ENCODE measurements at regions not wholly inside any gene's neighbourhood (a gene's known extent, or its start where the extent isn't known, plus 50 kb on each side); places are given as distances from the start of the nearest gene placed in this dataset.

GRCh38 chr3:109532257-109533216 is 195.2 kb upstream of the DPPA4 start:
- peak; percentile 38 for DNase-seq

GRCh38 chr3:109545746-109546145 is 208.4 kb upstream of the DPPA4 start:
- no peak for DNase-seq

GRCh38 chr3:109548192-109548938 is 211.0 kb upstream of the DPPA4 start:
- DNase-seq, result no peak

GRCh38 chr3:109553591-109554371 is 216.4 kb upstream of the DPPA4 start:
- DNase-seq, result no peak

- DNase-seq, result no peak
Observed at GRCh38 chr3:109559389-109559788, 222.0 kb upstream of the DPPA4 start.

DNA sequence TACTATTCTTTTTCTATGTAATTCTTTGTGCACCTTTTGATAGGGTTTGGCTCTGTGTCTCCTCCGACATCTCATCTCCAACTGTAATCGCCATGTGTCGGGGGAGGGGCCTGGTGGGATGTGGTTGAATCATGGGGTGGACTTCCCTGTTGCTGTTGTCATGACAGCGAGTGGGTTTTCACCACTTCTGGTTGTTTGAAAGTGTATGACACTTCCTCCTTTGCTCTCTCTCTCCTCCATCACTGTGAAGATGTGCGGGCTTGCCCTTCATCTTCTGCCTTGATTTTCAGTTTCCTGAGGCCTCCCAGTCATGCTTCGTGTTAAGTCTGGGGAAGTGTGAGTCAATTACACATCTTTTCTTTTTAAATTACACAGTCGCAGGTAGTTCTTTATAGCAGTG is 225.8 kb upstream of the DPPA4 start:
- no peak for DNase-seq

DNA sequence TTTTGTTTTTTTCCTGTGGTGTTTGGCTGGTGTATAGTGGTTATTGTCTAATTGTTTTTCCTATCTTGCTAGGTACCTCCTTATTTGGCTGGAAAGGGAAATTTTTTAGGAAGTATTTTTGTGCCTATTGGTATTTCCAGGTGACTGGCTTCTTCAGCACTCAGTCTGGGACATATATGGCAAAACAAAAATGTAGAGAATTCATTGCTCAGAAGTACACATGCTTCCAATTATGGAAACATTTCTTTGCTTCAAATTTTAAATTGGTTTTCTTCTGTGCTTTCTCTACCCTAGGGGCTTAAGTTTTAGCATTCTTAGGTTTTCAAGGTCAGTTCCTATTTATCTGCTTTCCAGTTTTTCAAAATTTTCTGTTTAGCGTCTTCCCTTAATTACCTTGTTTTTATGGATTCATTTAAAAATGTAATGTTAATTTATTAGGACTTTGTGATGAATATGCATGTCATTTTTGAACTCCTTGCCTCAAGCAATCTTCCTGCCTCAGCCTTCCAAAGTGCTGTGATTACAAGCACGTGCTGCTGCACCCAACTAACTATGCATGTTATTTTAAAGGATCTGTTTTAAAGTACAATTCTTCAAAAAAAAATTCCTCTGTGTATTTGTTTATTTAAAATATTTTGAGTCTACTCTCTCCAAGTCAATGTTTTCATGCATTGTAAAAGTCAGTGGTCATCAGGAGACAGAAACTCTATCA is 231.9 kb upstream of the DPPA4 start:
- no peak for DNase-seq

DNA sequence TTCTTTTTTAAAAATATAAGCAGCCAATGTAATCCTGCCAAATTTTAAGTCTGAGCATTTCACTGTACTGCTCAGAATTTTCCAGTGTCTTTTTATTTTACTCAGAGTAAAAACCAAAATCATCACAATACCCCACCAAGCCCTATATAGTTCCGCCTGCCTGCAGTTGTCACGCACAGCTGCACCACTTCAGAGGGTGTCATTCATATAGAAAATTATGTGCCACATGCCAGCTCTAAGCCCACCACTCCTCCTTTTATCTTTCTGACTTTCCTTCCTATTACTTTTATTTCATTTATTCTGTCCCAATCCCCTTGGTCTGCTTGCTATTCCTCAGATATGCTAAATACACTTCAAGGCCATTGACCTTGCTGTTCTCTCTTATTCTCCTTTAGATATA is 233.1 kb upstream of the DPPA4 start:
- no peak for DNase-seq

DNA sequence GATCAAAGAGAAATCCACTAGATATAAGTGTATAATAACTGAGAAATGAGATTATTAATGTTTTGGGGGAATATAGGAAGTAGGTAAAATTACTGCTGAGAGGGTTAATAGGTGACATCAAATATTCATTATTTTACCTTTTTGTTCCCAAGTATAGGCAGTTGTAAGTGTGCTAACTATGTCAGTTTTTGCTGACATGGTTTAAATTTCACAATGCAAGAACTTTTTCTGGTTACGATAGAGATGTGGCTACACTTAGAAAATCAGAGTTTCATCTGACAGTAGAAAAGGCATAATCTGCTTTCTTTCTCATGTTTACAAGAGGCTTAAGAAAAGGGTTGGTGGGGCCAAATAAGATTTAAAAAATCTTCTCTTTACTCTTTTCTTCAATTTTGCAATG is 235.0 kb upstream of the DPPA4 start:
- DNase-seq, result no peak

DNA sequence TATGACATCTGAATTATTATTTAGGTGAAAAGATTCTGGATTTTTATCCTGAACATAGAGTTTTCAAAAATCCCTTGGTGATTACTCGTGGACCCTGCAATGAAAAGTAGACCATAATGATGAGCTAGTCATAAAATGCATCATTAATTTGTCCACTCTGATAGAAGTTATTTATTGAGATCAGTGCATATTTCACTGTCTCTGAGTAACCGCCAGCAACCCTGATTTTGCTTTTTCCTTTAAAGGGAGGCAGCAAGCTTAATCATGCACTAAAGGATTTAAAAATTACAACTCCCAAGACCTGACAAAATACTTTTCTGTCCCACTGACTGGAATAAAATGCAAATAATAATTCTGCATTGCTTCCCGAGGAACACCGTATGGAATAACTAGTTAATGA is 259.6 kb upstream of the DPPA4 start:
- DNase-seq, result peak; percentile 57

DNA sequence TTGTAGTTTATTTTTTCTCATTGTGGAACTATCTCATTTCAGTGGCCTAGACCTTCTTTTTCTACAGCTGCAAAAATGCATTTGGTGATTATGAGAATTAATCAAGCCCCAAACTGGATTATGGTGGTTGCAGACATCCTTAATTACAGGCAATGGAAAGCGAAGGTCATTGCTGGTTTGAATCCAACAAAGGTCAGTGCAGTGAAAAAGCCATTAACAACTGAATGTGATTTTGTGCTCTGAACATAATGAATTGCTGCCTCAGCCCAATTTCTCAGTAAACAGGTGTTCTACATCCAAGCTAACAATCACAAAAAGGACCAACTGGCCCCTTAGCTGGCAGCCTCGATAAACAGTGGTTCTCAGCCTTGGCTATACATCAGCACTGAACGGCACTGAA is 260.1 kb upstream of the DPPA4 start:
- DNase-seq, result peak; percentile 48

DNA sequence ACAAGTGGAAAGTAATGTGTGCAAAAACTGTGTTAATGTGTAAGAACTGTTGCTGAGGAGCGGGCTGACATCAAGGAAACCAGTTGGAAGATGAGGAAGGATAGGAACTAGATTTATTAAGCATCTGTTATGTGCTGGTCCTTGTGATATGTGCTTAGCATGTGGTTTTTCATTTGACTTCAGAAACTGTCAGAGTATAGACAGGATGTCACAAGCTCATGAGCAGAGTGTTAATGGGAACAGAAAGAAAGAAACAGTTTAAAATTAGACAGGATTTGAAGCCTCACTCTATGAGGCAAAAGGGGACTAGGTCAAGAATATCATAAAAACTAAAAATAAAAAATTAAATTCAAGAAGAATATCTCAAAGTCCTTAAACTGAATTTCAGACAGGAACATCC is 270.6 kb upstream of the DPPA4 start:
- DNase-seq, result no peak

GRCh38 chr3:109608574-109608973 is 271.2 kb upstream of the DPPA4 start:
- DNase-seq, result no peak

DNA sequence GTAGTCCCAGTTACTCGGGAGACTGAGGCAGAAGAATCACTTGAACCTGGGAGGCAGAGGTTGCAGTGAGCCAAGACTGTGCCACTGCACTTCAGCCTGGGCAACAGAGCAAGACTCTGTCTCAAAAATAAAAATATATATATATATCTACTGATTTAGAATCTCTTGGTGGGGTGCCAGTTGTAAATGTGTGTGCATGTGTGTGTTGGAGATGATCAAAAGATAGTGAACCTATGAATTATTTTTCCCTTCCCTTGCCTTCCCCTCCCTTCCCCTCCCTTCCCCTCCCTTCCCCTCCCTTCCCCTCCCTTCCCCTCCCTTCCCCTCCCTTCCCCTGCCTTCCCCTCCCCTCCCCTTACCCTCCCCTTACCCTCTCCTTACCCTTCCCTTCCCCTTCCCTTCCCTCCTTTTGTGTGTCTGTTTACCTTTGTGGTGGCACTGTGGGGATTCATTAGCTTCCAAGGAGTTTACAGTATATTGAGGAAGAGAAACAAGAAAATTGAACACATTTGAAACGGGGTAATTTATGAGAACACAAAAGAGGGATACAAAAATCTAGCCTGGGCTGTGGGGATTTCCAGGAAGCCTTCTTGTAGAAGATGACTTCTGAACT is 281.5 kb upstream of the DPPA4 start:
- no peak for DNase-seq

GRCh38 chr3:109631897-109632296 is 294.6 kb upstream of the DPPA4 start:
- peak; percentile 54 for DNase-seq

- no peak for DNase-seq
Observed at GRCh38 chr3:109640146-109640652, 302.9 kb upstream of the DPPA4 start.

- DNase-seq, result no peak
Observed at GRCh38 chr3:109642025-109642424, 304.7 kb upstream of the DPPA4 start.

- no peak for DNase-seq
Observed at GRCh38 chr3:109643590-109643989, 306.2 kb upstream of the DPPA4 start.

- DNase-seq, result no peak
Observed at GRCh38 chr3:109644332-109644731, 307.0 kb upstream of the DPPA4 start.

DNA sequence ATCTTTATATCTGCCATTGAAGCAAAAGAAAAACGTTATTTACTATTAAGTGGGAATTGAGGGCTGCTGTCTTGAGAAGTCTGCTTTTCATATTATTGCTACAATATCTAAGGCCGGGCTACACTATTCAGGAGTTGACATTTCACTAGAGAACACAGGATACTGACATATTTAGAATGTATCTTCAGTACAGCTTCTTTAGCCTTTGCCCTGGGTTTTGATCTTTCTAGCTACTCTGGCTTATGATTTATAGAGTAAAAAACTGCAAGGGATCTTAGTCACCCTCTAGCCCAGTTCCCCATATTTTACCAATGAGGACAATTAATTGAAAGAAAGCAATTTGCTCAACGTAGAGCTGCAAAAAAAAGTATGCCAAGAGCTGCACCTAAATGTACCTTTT is 307.4 kb upstream of the DPPA4 start:
- no peak for DNase-seq

GRCh38 chr3:109648027-109648426 is 310.7 kb upstream of the DPPA4 start:
- peak; percentile 38 for DNase-seq
